ENCODE measurements at regions not wholly inside any gene's neighbourhood (a gene's known extent, or its start where the extent isn't known, plus 50 kb on each side); places are given as distances from the start of the nearest gene placed in this dataset.

DNA sequence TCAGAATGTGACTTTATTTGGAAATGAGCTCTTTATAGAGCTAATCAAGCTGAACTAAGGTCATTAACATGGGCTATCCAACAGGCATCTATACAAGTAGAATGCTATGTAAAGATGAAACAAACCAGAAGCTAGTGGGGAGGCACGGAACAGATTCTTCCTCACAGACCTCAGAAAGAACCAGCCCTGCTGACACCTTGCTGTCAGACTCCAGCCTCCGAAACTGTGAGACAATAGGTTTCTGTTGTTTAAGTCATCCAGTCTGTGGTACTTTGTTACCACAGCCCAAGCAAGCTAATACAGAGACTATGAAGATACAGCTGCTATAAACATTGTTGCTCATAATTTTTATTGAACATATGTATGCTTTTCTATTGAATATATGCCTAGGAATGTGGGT lies 406.3 kb upstream of the CHRM3 start:
- H3K9me3 ChIP-seq (replicated peaks; ENCODE audit: insufficient read depth, low read length), result no peaks in the 10 kb centered on the region
- no peaks in the 10 kb centered on the region for H3K4me1 ChIP-seq (ENCODE audit: low read length)
- DNase-seq, result no peak
- H3K9ac ChIP-seq (ENCODE audit: low read length), result no peak overlapping the region
- no peaks in the 10 kb centered on the region for H3K79me2 ChIP-seq (ENCODE audit: low read length)
- no peak overlapping the region for H2AFZ ChIP-seq (ENCODE audit: low read length)
- no peak overlapping the region for H3K4me2 ChIP-seq (ENCODE audit: low read depth, low read length)
- H3K9me2 ChIP-seq (replicated peaks; ENCODE audit: insufficient read depth, low read length), result no peaks in the 10 kb centered on the region
- TF ChIP-seq EZH2phosphoT487 (IDR thresholded peaks at IDR 0.05; ENCODE audit: low read length) (no peak), EZH2 (optimal IDR thresholded peaks at IDR 0.05; ENCODE audit: low read depth, low read length) (no peak)
- TF ChIP-seq, protein P1, sequence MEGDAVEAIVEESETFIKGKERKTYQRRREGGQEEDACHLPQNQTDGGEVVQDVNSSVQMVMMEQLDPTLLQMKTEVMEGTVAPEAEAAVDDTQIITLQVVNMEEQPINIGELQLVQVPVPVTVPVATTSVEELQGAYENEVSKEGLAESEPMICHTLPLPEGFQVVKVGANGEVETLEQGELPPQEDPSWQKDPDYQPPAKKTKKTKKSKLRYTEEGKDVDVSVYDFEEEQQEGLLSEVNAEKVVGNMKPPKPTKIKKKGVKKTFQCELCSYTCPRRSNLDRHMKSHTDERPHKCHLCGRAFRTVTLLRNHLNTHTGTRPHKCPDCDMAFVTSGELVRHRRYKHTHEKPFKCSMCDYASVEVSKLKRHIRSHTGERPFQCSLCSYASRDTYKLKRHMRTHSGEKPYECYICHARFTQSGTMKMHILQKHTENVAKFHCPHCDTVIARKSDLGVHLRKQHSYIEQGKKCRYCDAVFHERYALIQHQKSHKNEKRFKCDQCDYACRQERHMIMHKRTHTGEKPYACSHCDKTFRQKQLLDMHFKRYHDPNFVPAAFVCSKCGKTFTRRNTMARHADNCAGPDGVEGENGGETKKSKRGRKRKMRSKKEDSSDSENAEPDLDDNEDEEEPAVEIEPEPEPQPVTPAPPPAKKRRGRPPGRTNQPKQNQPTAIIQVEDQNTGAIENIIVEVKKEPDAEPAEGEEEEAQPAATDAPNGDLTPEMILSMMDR (IDR thresholded peaks at IDR 0.05; ENCODE audit: low read length), result no peak
- H3K36me3 ChIP-seq (replicated peaks; ENCODE audit: insufficient read depth, low read length), result no peaks in the 10 kb centered on the region
- H3K27me3 ChIP-seq (replicated peaks; ENCODE audit: insufficient read depth, low read length), result no peaks in the 10 kb centered on the region
- H3K27ac ChIP-seq (ENCODE audit: low read length), result no peak overlapping the region
- H3F3A ChIP-seq (ENCODE audit: insufficient read depth, low read length), result no peaks in the 10 kb centered on the region
- no peaks in the 10 kb centered on the region for H4K20me1 ChIP-seq (ENCODE audit: insufficient read depth, low read length)
- no peak overlapping the region for H3K4me3 ChIP-seq (ENCODE audit: low read length)

GRCh38 chr1:238964631-238965030 lies 421.7 kb upstream of the CHRM3 start:
- H3K4me1 ChIP-seq (ENCODE audit: low read length), result no peaks in the 10 kb centered on the region

GRCh38 chr1:238962941-238963340 lies 423.4 kb upstream of the CHRM3 start:
- no peak overlapping the region for H3K4me3 ChIP-seq (ENCODE audit: low read length)
- no peaks in the 10 kb centered on the region for H3K79me2 ChIP-seq (ENCODE audit: low read length)
- no peak overlapping the region for H3K9ac ChIP-seq (ENCODE audit: low read length)
- H3K27me3 ChIP-seq (replicated peaks; ENCODE audit: insufficient read depth, low read length), result no peaks in the 10 kb centered on the region
- no peaks in the 10 kb centered on the region for H3F3A ChIP-seq (ENCODE audit: insufficient read depth, low read length)
- no peak overlapping the region for H3K27ac ChIP-seq (ENCODE audit: low read length)
- H3K36me3 ChIP-seq (replicated peaks; ENCODE audit: insufficient read depth, low read length), result no peaks in the 10 kb centered on the region
- no peak overlapping the region for H3K4me2 ChIP-seq (ENCODE audit: low read depth, low read length)
- H3K4me1 ChIP-seq (ENCODE audit: low read length), result no peaks in the 10 kb centered on the region
- no peak overlapping the region for H2AFZ ChIP-seq (ENCODE audit: low read length)
- TF ChIP-seq, protein P1 (IDR thresholded peaks at IDR 0.05; ENCODE audit: low read length), result no peak
- TF ChIP-seq EZH2phosphoT487 (IDR thresholded peaks at IDR 0.05; ENCODE audit: low read length) (no peak), EZH2 (optimal IDR thresholded peaks at IDR 0.05; ENCODE audit: low read depth, low read length) (no peak)
- DNase-seq, result no peak
- H3K9me3 ChIP-seq (replicated peaks; ENCODE audit: insufficient read depth, low read length), result no peaks in the 10 kb centered on the region
- no peaks in the 10 kb centered on the region for H3K9me2 ChIP-seq (replicated peaks; ENCODE audit: insufficient read depth, low read length)
- no peaks in the 10 kb centered on the region for H4K20me1 ChIP-seq (ENCODE audit: insufficient read depth, low read length)

More at GRCh38 chr1:238964631-238965030, 421.7 kb upstream of the CHRM3 start:
- Histone ChIP-seq H3K27me3 (replicated peaks; ENCODE audit: insufficient read depth, low read length) (no peaks in the 10 kb centered on the region), H3K36me3 (replicated peaks; ENCODE audit: insufficient read depth, low read length) (no peaks in the 10 kb centered on the region), H3K27ac (ENCODE audit: low read length) (no peak overlapping the region), H3K79me2 (ENCODE audit: low read length) (no peaks in the 10 kb centered on the region), H2AFZ (ENCODE audit: low read length) (no peak overlapping the region), H3K9me3 (replicated peaks; ENCODE audit: insufficient read depth, low read length) (no peaks in the 10 kb centered on the region), H4K20me1 (ENCODE audit: insufficient read depth, low read length) (no peaks in the 10 kb centered on the region), H3K9ac (ENCODE audit: low read length) (no peak overlapping the region), H3K4me3 (ENCODE audit: low read length) (no peak overlapping the region), H3F3A (ENCODE audit: insufficient read depth, low read length) (no peaks in the 10 kb centered on the region), H3K4me2 (ENCODE audit: low read depth, low read length) (no peak overlapping the region), H3K9me2 (replicated peaks; ENCODE audit: insufficient read depth, low read length) (no peaks in the 10 kb centered on the region)
- no peak for TF ChIP-seq EZH2phosphoT487 (IDR thresholded peaks at IDR 0.05; ENCODE audit: low read length)
- no peak for TF ChIP-seq EZH2 (optimal IDR thresholded peaks at IDR 0.05; ENCODE audit: low read depth, low read length)
- TF ChIP-seq, protein P1 (IDR thresholded peaks at IDR 0.05; ENCODE audit: low read length), result no peak
- DNase-seq, result no peak

Data from MM.1S (cell line).